NCI-H1694 (cell line): ENCODE measurements at regions not wholly inside any gene's neighbourhood (a gene's known extent, or its start where the extent isn't known, plus 50 kb on each side); places are given as distances from the start of the nearest gene placed in this dataset.
"Not testable (repeated sequence)": the region's sequence is repeated elsewhere in the genome, so short reads cannot be mapped to it uniquely, and the experiment has no call there.

Source experiments
- DNase-seq: peaks from one replicate; lab custom pipeline; 2025; lab: John Stamatoyannopoulos, UW

DNA sequence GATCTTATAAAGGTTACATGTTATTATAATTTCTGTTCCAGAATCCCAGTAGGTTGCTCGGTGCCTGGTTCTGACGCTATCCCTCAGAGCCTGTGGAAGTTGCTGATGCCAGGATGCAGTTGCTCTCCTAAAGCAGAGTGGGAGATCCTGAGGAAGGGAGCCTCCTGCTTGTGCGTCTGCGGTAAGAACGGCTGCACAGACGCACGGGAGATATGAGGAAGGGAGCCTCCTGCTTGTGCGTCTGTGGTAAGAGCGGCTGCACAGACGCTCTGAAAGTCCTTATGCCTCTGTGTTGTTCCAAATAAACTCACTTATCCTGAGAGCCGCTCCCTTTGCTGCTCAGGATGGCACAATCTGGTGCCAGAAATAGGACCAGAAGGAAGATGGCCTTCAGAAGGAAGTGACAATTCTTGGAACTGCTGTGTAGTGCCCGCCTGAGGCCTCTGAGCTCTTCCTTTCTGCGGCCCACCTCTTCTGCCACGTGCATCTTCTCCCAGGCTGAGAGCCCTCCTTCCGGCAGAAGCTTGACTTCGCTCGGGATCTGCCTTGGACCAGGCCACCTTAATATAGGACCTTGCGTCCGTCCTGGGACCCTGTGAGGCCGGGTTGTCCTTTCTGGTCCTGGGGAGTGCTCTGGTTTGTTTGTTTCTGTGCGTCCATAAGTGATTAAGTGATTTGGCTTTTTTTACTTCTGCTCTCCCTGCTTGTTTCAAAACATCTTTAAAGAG, 89.5 kb downstream of the RTP5 start:
- no peak for DNase-seq

DNA sequence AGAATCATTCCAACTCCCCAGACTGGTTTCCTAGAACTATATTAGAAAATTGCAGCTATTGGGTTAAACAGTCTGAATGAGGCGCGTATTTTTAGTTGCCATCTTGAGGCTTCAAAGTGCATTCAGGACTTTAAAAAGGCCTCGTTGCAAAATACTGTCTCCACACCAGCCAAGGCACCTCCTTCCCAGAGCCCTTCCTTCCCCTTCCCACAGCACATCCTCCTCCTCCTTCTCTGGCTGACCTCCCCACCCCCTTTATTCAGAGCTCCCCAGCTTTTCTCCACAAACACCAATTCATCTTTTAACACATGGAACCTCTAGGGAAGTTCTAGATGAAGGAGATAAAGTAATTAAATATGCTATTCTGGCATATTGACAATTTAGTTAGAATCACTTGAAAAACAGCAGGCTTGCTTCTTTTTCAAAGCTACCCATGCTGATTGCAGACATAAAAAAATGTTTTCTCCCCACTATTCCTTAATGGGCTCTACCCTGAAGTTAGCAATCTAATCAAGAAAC, 90.3 kb downstream of the RTP5 start:
- no peak for DNase-seq

DNA sequence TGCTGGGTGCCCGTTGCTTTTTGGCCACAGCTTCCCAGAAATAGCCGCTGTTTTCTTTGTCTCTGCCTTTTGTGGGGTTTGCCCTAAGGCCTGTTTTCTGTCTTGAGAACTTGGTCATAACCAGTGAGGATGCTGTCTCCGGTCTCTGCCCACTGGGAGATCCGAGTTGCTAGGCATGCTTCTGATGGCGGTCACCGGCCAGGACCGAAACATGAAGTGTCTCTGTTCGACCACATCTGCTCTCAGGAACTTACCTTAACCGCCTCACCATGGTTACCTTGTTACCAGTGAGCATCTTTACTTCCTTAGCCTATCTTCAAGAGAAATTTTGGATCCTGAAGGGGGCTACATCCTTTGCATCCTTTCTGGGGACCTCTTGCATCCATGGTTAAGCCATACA, 91.9 kb downstream of the RTP5 start:
- DNase-seq = no peak

DNA sequence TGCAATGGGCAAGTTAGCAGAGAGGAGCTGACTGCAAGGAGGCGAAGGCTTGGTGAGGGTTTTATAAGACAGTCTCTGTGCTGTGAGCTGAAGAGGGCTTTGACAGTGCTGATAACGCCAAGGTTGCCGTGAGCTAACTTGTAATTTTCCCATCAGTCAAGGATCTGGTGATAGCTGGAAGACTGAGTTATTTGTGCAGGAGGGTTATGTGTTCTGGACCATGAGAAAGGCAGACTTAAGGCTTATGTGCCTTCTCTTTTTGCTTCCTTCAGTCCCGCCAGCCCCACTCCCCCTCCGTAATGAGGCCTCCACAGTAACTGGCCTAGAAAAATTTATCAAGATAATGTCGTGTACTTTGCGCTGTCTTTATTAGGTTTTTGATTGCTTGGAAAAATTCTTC, 94.6 kb downstream of the RTP5 start:
- no peak for DNase-seq

DNA sequence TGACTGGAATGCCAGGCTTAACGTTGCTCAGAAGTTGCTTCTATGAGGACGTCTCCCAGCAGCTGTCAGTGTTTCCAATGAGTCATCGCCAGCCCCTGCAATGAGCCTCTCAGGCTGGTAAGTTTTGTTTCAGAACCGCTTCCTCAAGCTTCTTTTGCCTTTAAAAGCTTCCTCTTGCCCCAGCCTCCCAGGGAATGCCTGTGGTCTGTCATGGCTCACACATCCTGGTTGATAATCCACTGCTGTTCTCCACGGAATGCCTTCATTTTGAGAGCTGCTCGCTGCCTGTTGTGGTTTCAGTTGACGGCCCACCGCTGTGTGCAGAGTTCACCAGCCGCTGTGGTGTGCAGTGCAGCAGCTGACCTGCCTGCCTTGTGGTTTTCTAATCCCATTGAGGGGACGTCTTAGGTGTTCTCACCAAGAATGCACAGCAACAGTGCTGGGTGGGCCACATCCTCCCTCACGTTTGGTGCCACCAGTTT, 96.4 kb downstream of the RTP5 start:
- DNase-seq = no peak

GRCh38 chr2:241966647-241967466, 97.3 kb downstream of the RTP5 start:
- no peak for DNase-seq

GRCh38 chr2:241967467-241968144, 98.1 kb downstream of the RTP5 start:
- no peak for DNase-seq

DNA sequence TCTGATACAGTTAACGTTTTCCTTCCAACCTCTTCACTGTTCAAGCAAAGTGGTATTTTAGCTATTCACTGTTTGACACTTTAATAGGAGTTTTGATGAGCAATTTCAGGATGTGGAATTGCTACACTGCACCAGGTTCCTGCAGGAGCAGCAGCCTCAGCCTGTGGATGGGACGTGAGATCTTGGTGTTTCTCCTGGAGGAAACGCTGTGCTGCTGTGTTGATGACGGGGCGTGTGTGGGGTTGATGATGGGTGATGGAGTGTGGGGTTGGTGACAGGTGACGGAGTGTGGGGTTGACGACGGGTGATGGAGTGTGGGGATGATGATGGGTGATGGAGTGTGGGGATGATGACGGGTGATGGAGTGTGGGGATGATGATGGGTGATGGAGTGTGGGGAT, 98.9 kb downstream of the RTP5 start:
- DNase-seq = no peak

- not testable (repeated sequence) for DNase-seq
These were observed 99.7 kb downstream of the RTP5 start for GRCh38 chr2:241969182-241969581.

- DNase-seq = no peak
These were observed 101.2 kb downstream of the RTP5 start for GRCh38 chr2:241970716-241971115.

GRCh38 chr2:241974096-241974495, 104.6 kb downstream of the RTP5 start:
- DNase-seq = no peak

- DNase-seq = no peak
These were observed 105.5 kb downstream of the RTP5 start for GRCh38 chr2:241974851-241975592.

DNA sequence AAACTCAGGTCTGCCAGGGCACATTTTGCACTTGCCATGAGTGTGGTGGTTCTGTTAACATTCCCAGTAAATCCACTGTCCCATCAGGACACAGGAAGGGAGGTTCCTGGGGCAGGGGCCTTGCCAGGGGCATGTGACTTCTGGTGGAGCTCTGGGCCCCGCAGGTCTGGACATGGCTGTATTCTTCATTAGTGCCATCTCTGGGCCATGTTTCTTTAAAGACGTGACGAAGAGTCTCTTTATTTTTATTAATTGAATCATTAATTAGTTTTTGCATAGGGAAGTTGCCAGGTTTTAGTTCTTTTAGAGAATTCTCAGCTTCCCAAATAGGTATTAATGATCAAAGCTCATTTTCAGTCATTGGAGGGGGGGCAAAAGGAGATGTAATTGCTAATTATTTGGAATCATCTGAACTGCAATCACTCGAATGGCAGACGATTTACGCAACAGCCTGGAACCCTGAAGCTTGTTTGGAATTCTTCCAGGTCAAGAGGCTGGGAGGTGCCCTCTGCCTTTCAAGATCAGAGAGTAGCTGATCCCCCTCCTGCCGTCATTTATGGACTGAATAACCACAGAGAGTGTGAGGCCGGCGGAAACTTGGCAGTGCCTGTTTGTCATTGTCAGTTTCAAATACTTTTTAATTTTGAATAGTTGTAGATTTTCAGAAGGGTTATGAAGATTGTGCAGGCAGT, 106.2 kb downstream of the RTP5 start:
- no peak for DNase-seq

DNA sequence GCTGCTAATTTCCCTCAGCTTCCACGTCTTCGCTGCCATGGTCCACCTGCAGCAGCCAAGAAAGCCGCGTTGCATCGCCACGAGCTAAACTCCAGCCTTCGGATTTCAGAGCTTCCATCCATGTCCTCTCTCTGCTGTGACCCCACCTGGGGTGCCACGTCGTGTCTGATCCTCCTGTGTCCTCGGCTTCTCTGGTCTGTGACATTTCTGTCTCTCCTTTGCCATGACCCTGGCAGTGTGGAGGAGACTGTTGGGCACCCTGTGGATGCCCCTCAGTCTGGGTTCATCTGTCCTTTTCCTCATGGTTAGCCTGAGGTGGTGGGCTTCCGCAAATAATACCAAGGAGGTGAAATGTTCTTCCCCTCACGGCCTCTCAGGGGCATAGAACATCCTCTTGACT, 106.8 kb downstream of the RTP5 start:
- DNase-seq = no peak

DNA sequence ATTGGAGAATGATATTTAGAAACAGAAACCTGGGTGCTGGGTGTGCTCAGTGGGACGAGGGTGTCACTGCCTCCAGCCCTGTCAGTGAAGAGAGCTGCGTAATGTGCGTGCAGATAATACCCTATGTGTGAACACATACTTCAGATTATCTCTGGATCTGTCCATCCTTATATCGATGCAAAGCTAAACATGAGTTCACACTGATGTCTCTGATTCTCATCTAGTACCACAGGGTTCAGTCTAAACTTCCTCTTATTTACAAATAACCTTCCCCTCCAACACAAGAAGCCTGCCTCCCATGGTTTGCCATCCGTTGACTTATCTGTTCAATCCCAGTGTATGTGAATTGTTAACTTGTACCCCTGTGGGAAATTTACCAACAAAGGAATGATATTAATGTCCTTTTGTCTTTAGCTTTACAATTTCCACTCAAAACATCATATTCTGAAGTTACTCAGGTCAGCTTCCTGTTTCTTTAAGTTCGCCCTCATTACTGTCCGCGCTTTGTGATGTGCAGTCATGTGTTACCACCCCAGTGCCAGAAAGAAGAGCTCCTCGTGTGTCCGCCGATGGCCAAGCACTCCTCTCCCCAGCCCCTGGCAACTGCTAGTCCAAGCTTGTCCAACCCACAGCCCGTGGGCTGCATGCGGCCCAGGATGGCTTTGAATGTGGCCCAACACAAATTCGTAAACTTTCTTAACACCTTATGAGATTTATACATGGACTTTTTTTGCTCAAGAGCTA, 108.2 kb downstream of the RTP5 start:
- no peak for DNase-seq

GRCh38 chr2:241978670-241979069, 109.1 kb downstream of the RTP5 start:
- no peak for DNase-seq

DNA sequence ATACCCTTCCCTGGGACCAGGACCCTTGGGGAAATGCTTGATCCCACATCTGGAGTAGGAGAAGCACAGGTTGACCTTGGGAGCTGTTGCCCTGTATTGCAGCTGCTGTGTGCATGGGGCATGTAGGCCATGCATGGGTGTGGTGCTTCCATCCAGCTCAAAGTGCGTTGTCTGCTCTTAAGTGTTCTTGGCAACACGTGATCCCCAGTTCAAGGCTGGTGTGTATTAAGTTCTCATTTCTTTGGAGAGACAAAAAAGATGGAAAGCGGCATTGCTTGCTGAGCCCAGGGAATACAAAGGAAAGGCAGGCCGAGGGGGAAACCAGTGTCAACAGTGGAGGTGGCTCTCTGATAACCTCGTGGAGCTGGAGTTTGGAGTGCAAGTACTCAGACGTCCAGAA, 110.7 kb downstream of the RTP5 start:
- no peak for DNase-seq

DNA sequence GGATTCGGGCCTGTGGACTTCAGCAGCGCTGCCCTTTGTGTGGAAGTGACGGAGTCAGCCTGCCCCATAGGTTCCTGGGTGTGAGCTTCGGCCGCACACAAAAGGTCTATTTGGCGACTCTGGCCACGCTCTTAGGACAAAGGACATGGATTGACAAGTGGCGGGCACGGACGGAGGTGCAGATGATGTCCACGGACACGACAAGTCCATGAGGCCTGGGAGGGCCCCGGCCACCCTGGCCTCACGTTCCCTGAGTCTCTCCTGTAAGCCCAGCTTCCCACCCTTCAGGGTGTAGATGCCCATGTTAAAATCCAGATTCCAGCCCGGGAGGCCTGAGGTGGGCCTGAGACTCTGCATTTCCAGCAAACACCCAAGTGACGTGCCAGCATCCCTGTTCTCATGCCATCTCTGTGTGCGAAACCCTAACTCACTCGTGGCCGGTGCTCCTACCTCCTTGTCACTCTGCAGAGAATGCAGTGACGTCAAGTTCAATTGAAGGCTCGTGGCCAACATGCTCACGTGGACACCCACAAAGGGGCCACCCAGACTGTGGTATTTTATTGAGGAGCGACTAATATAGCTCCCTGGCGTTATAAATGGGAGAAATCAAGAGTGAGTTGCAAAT, 111.7 kb downstream of the RTP5 start:
- DNase-seq = no peak

- DNase-seq = no peak
These were observed 113.4 kb downstream of the RTP5 start for GRCh38 chr2:241982706-241983570.
